T-cell (primary cell): ENCODE measurements at regions not wholly inside any gene's neighbourhood (a gene's known extent, or its start where the extent isn't known, plus 50 kb on each side); places are given as distances from the start of the nearest gene placed in this dataset.

Experiments used
- ATAC-seq, 4 experiments: fragments of 200-7000 bp in 3 of 4; fragments of 150-1000 bp in 1 of 4; cut with Tn5 transposase; replicated peaks in 1 of 4; 1 replicate in 3 of 4; 2 replicates in 1 of 4; pipeline ENCODE4 v1.10.0; 2021; ENCODE audit warnings: moderate library complexity in 3 of 4, mild to moderate bottlenecking in 2 of 4, moderate number of reproducible peaks in 1 of 4
- CTCF ChIA-PET, 2 donors: fragments of 300-600 bp; sonication (Branson Sonifier 250); formaldehyde crosslinking; loops; one replicate each; lab custom pipeline; 2022; ENCODE audit warnings: antibody characterized with exemption in 2 of 2; lab: Charles Lee
- POLR2A ChIA-PET, 2 donors: fragments of 300-600 bp; sonication (Branson Sonifier 250); formaldehyde crosslinking; loops; one replicate each; lab custom pipeline; 2022; ENCODE audit warnings: antibody characterized with exemption in 2 of 2; lab: Charles Lee
- DNase-seq, 35 experiments: peaks; one replicate each; pipeline versions ENCODE4 v3.0.0 to v3.0.0-alpha.2; 2013 to 2023
- H3K27ac ChIP-seq: one replicate; pipeline ENCODE4 v1.5.1; 2013; ENCODE audit warnings: low read length
- H3K27me3 ChIP-seq, 2 experiments: replicated peaks in 1 of 2; 1 replicate in 1 of 2; 2 replicates in 1 of 2; pipeline versions ENCODE4 v1.6.1 to v1.7.0; 2013; ENCODE audit warnings: low read length in 1 of 2, mixed read lengths in 1 of 2; ENCODE audit not compliant: control insufficient read depth in 2 of 2, insufficient read depth in 2 of 2; ENCODE audit errors: extremely low read depth in 1 of 2
- H3K36me3 ChIP-seq, 2 donors: 1 replicate in 1 of 2; 2 replicates in 1 of 2; pipeline versions ENCODE4 v1.6.1 to v1.7.0; 2013; ENCODE audit warnings: low read length in 1 of 2; ENCODE audit not compliant: control insufficient read depth in 2 of 2, insufficient read depth in 1 of 2; ENCODE audit errors: extremely low read depth in 1 of 2
- H3K4me1 ChIP-seq, 2 experiments: 1 replicate in 1 of 2; 2 replicates in 1 of 2; pipeline versions ENCODE4 v1.6.1 to v1.7.0; 2013; ENCODE audit warnings: low read length in 2 of 2, mixed read lengths in 1 of 2; ENCODE audit not compliant: insufficient read depth in 2 of 2, control insufficient read depth in 1 of 2; ENCODE audit errors: extremely low read depth in 1 of 2
- H3K4me3 ChIP-seq, 2 donors: 1 replicate in 1 of 2; 2 replicates in 1 of 2; pipeline versions ENCODE4 v1.5.1 to v1.7.0; 2013; ENCODE audit warnings: mild to moderate bottlenecking in 2 of 2, low read length in 1 of 2, moderate library complexity in 1 of 2; ENCODE audit not compliant: control insufficient read depth in 1 of 2; ENCODE audit errors: extremely low read depth in 1 of 2
- H3K9me3 ChIP-seq: 2 replicates; pipeline ENCODE4 v1.7.0; 2013
- H3K27ac Mint-ChIP-seq, 2 donors: one replicate each; pipeline ENCODE4 v1.8.0; 2020 to 2021; ENCODE audit warnings: mild to moderate bottlenecking in 2 of 2, mixed read lengths in 2 of 2
- H3K27me3 Mint-ChIP-seq, 2 donors: one replicate each; pipeline ENCODE4 v1.8.0; 2021 to 2022; ENCODE audit warnings: mixed read lengths in 2 of 2
- H3K36me3 Mint-ChIP-seq: one replicate; pipeline ENCODE4 v1.8.0; 2021; ENCODE audit warnings: mixed read lengths
- H3K4me1 Mint-ChIP-seq, 3 donors: one replicate each; pipeline ENCODE4 v1.8.0; 2020 to 2022; ENCODE audit warnings: mixed read lengths in 3 of 3, mild to moderate bottlenecking in 1 of 3
- H3K4me3 Mint-ChIP-seq, 3 donors: one replicate each; pipeline ENCODE4 v1.8.0; 2020 to 2022; ENCODE audit warnings: mild to moderate bottlenecking in 3 of 3, mixed read lengths in 3 of 3, moderate library complexity in 3 of 3
- H3K9me3 Mint-ChIP-seq, 3 donors: one replicate each; pipeline ENCODE4 v1.8.0; 2020 to 2022; ENCODE audit warnings: mixed read lengths in 3 of 3
- WGBS: methylation state at CpG from one replicate; pipeline ENCODE4 v1.1.5; 2013; ENCODE audit warnings: missing lambda C conversion rate; ENCODE audit not compliant: insufficient coverage; 5-methylcytosine and 5-hydroxymethylcytosine counted together

DNA sequence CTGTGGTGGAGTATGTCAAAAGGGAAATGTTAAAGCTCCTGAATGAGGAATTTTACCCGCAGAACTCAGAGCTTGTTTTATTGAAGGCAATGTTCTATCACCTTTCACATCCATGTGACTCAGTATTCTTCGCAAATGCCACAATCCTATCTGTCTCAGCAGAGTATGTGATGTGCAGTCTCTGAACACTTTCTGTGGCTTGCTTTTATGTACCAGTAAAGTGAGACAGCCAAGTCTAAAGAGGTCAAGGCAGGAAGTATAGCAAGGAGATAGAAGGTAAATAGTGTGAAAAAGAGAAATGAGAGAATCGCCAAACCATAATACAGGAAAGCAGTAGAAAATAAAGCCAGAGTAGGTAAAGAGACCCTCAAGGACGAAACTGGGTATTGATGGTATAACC lies 515.8 kb downstream of the RAB28 start:
- WGBS = no CpG with 5 or more reads among the region's 4 CpGs
- H3K4me1 Mint-ChIP-seq = no peaks in the 10 kb centered on the region
- Histone ChIP-seq H3K27me3 (no peaks in the 10 kb centered on the region), H3K9me3 (no peaks in the 10 kb centered on the region), H3K4me1 (no peaks in the 10 kb centered on the region), H3K4me3 (no peak overlapping the region), H3K36me3 (no peaks in the 10 kb centered on the region), H3K27ac (no peak overlapping the region)
- no peak overlapping the region for H3K4me3 Mint-ChIP-seq
- H3K36me3 Mint-ChIP-seq = no peaks in the 10 kb centered on the region
- no peaks in the 10 kb centered on the region for H3K27me3 Mint-ChIP-seq
- H3K27ac Mint-ChIP-seq = no peak overlapping the region
- CTCF ChIA-PET = no interaction called here
- DNase-seq = no peak
- no peaks in the 10 kb centered on the region for H3K9me3 Mint-ChIP-seq
- POLR2A ChIA-PET = no interaction called here
- ATAC-seq = no peak

DNA sequence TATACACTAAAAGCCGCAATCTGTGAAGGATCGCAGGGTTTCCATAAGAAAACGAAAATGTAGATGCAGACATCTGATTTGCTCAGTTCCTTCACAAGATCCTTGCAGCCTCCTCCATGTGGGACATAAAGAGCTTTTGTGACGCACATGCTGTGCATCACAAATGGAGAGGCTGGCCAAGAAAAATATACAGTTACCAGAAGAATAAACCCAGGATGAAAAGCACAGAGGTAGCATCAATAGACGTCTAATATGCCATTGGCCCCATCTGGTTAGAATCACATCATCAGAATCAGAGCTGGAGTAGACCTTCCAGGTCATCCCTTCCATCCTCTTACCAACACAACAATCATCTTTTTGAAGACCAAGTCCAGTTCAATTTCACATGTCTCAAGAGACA lies 517.4 kb downstream of the RAB28 start:
- Histone ChIP-seq H3K4me3 (no peak overlapping the region), H3K9me3 (no peaks in the 10 kb centered on the region), H3K36me3 (no peaks in the 10 kb centered on the region), H3K27ac (no peak overlapping the region), H3K27me3 (no peaks in the 10 kb centered on the region), H3K4me1 (no peaks in the 10 kb centered on the region)
- no peak for ATAC-seq
- H3K4me3 Mint-ChIP-seq = no peak overlapping the region
- no peak overlapping the region for H3K27ac Mint-ChIP-seq
- H3K27me3 Mint-ChIP-seq = no peaks in the 10 kb centered on the region
- H3K36me3 Mint-ChIP-seq = no peaks in the 10 kb centered on the region
- WGBS = 86% methylated on average over 5 of the region's 5 CpGs
- H3K9me3 Mint-ChIP-seq = no peaks in the 10 kb centered on the region
- ChIA-PET POLR2A (no interaction called here), CTCF (no interaction called here)
- H3K4me1 Mint-ChIP-seq = no peaks in the 10 kb centered on the region
- no peak for DNase-seq

DNA sequence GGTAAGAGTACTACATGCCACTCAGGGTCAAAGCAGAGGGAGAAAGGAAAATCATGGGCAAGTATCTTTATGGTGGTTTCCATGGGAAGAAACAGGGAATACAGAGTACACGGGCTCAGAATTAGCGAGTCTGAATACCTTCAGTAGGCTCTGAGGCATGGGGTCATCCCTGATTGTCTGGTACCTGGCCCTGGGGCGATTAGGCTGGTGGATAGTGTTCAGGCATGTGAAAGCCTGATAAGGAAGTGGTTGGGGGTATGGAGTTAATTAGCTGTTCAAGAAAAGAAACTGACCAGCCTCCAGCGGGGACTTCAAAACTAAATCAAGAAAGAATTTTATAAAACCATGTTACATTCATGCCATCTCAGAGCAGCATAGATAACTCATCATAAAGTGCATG lies 518.8 kb downstream of the RAB28 start:
- H3K4me1 Mint-ChIP-seq = no peaks in the 10 kb centered on the region
- no peaks in the 10 kb centered on the region for H3K27me3 ChIP-seq
- H3K27ac Mint-ChIP-seq = no peak overlapping the region
- H3K36me3 Mint-ChIP-seq = no peaks in the 10 kb centered on the region
- H3K4me3 ChIP-seq = no peak overlapping the region
- H3K4me3 Mint-ChIP-seq = no peak overlapping the region
- DNase-seq (no peak), ATAC-seq (no peak)
- no peaks in the 10 kb centered on the region for H3K27me3 Mint-ChIP-seq
- H3K27ac ChIP-seq = no peak overlapping the region
- no peaks in the 10 kb centered on the region for H3K36me3 ChIP-seq
- WGBS = 86% methylated on average over 3 of the region's 4 CpGs
- ChIA-PET POLR2A (no interaction called here), CTCF (no interaction called here)
- no peaks in the 10 kb centered on the region for H3K9me3 Mint-ChIP-seq
- no peaks in the 10 kb centered on the region for H3K9me3 ChIP-seq
- H3K4me1 ChIP-seq = no peaks in the 10 kb centered on the region

DNA sequence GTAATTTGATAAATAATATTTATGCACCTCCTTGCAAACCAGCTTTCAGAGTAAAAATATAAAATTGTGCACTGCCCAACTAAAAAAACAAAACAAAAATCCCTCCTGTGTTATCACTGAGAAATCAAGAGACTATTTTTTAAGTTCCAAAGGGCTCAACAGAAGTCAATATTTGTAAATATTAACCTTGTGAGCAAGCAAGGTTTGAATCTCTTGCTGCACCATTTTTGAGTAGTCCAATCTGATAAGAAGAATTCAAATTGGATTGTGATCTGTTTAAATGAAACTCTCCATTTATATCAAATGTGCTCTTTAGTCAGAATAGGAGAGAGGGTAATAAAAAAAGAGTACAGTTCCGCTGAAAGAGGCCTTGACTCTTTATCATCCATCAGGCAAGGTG lies 520.2 kb downstream of the RAB28 start:
- Histone ChIP-seq H3K4me3 (no peak overlapping the region), H3K9me3 (no peaks in the 10 kb centered on the region), H3K36me3 (no peaks in the 10 kb centered on the region), H3K27me3 (no peaks in the 10 kb centered on the region), H3K27ac (no peak overlapping the region), H3K4me1 (no peaks in the 10 kb centered on the region)
- WGBS = no CpG with 5 or more reads among the region's 1 CpG
- DNase-seq = no peak
- Mint-ChIP-seq H3K4me1 (no peaks in the 10 kb centered on the region), H3K27ac (no peak overlapping the region), H3K27me3 (no peaks in the 10 kb centered on the region), H3K4me3 (no peak overlapping the region), H3K9me3 (no peaks in the 10 kb centered on the region), H3K36me3 (no peaks in the 10 kb centered on the region)
- no peak for ATAC-seq
- POLR2A ChIA-PET = no interaction called here
- CTCF ChIA-PET = no interaction called here

DNA sequence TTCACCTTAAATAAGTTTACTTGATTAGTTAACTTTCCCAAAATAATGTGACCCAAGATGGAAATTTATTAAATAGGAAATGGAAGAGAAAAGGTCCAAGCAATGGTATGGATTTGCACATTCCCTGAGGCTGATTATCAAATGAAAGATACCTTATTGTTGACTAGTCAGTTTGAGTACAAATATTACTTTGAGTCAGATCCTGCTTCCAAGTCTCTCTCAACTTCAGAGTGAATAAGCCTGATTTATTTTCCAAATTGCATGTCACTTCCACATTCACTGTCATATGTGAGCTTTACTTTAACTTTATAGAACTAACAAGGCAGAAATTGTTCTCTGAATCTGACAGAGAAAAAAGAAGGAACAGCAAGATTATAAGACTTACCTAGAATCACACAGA lies 520.8 kb downstream of the RAB28 start:
- H3K27me3 Mint-ChIP-seq = no peaks in the 10 kb centered on the region
- no peaks in the 10 kb centered on the region for H3K4me1 Mint-ChIP-seq
- H3K4me3 Mint-ChIP-seq = no peak overlapping the region
- no peak overlapping the region for H3K27ac Mint-ChIP-seq
- no peaks in the 10 kb centered on the region for H3K36me3 ChIP-seq
- H3K9me3 Mint-ChIP-seq = no peaks in the 10 kb centered on the region
- ChIA-PET CTCF (no interaction called here), POLR2A (no interaction called here)
- H3K4me3 ChIP-seq = no peak overlapping the region
- H3K36me3 Mint-ChIP-seq = no peaks in the 10 kb centered on the region
- no peak overlapping the region for H3K27ac ChIP-seq
- H3K4me1 ChIP-seq = no peaks in the 10 kb centered on the region
- no peaks in the 10 kb centered on the region for H3K9me3 ChIP-seq
- no peaks in the 10 kb centered on the region for H3K27me3 ChIP-seq
- DNase-seq (no peak), ATAC-seq (no peak)

DNA sequence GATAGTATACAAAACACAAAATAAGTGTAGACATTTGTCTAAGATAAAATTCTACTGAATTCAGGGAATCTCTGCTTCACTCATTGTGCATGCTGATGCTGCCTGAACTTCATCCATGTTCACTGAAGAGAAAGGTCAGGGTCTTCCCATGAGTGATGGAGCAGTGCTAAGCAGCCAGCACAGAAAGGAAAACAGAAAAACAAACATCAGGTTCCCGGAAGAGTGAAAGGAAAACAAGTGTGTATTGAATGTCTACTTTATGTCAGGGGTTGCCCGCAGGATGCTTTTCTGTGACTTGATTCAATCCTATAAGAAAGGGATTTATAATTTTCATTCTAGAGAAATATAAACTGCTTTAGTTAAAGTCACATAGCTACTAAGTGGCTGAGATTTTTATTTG lies 522.4 kb downstream of the RAB28 start:
- Mint-ChIP-seq H3K36me3 (no peaks in the 10 kb centered on the region), H3K27ac (no peak overlapping the region), H3K9me3 (no peaks in the 10 kb centered on the region), H3K4me1 (no peaks in the 10 kb centered on the region), H3K4me3 (no peak overlapping the region), H3K27me3 (no peaks in the 10 kb centered on the region)
- no peak overlapping the region for H3K4me3 ChIP-seq
- no peak overlapping the region for H3K27ac ChIP-seq
- H3K9me3 ChIP-seq = no peaks in the 10 kb centered on the region
- no peak for DNase-seq
- POLR2A ChIA-PET = no interaction called here
- ATAC-seq = no peak
- H3K4me1 ChIP-seq = no peaks in the 10 kb centered on the region
- no peaks in the 10 kb centered on the region for H3K36me3 ChIP-seq
- no peaks in the 10 kb centered on the region for H3K27me3 ChIP-seq
- no CpG with 5 or more reads among the region's 2 CpGs for WGBS
- CTCF ChIA-PET = no interaction called here

DNA sequence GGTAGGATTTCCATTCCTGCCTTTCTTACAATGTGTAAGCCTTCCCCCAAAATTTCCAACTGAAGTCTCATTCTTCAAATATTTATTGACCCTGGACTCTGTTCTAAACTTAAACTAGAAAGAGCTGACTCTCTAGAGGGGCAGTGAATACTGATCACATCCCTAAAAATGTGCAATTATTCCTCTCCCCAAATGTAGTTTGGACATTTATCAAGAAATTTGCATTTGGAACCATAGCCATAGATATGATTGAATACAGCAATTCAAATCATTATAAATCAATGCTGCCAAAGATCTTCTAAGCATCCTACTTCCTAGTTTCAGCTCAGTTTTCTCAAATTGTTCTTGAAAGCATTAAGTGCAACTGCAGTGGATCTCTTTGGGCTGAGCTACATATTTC lies 525.7 kb downstream of the RAB28 start:
- no peak for ATAC-seq
- no peak overlapping the region for H3K4me3 Mint-ChIP-seq
- H3K27ac Mint-ChIP-seq = no peak overlapping the region
- Histone ChIP-seq H3K4me3 (no peak overlapping the region), H3K9me3 (no peaks in the 10 kb centered on the region), H3K4me1 (no peaks in the 10 kb centered on the region), H3K36me3 (no peaks in the 10 kb centered on the region), H3K27ac (no peak overlapping the region), H3K27me3 (no peaks in the 10 kb centered on the region)
- H3K4me1 Mint-ChIP-seq = no peaks in the 10 kb centered on the region
- H3K36me3 Mint-ChIP-seq = no peaks in the 10 kb centered on the region
- DNase-seq = no peak
- H3K27me3 Mint-ChIP-seq = no peaks in the 10 kb centered on the region
- CTCF ChIA-PET = no interaction called here
- POLR2A ChIA-PET = interaction anchor here in 1 of 2 donors (0.6 kb wide), 1 partner anchor 1591 kb away, joined by 3 read pairs; no protein-coding TSS in a partner anchor
- no peaks in the 10 kb centered on the region for H3K9me3 Mint-ChIP-seq
